Astrocyte of the spinal cord (primary cell): ENCODE measurements at regions not wholly inside any gene's neighbourhood (a gene's known extent, or its start where the extent isn't known, plus 50 kb on each side); places are given as distances from the start of the nearest gene placed in this dataset.

Source experiments
- DNase-seq: peaks from one replicate; pipeline ENCODE4 v3.0.0; 2011; ENCODE audit warnings: low read depth, low spot score
- H3K4me3 ChIP-seq: 2 replicates; pipeline ENCODE4 v1.5.1; 2011; ENCODE audit warnings: low read depth, mild to moderate bottlenecking, low read length, moderate library complexity
- CTCF ChIP-seq: IDR thresholded peaks from 2 replicates; pipeline ENCODE4 v1.5.1; 2012; ENCODE audit warnings: low read depth, mild to moderate bottlenecking, low read length, inconsistent platforms
- in situ Hi-C: cut with HindIII; loops from 2 replicates; pipeline ENCODE4 v1.10.0; 2017; ENCODE audit warnings: low sequenced_read_pairs

DNA sequence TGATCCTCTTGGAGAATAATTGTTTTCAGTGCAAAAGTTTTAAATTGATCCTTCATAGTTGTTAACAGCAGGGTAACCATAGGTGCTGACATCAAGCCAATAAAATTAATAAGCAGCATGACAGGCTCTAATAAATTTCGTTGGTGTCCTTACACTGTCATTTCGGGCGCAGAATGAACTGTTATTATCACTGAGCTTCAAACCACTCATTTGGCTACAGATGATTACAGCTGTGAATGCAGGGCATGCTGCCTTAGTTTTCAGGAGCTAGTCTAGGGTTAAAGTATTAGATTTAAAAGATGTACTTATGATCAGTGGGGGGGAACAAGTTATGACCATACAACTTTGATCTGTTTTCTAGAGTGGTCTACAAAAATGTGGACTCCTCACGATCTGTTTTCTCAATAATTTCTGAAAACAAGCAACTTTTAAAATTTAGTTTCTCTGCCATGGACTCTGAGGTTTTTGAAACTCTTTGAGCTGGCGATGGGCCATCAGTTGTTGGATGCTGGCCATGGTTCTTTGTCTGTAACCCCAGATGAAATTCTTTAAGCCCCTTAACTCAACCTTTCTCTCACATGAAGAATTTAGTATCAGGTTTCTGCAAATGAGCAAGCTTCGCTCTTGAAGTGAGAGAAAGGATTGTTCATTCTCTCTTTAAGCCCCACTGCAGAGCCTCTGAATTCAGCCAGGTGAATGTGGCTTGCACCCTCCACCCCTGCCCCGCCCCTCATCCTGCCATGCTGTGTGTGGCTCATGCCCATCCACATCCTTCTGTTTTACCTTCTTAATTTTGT, 99.1 kb upstream of the MTHFD1L start:
- DNase-seq, result peak; percentile 69
- no peak for TF ChIP-seq CTCF
- in situ Hi-C loops, result no loop called here
- H3K4me3 ChIP-seq, result no peak overlapping the region

DNA sequence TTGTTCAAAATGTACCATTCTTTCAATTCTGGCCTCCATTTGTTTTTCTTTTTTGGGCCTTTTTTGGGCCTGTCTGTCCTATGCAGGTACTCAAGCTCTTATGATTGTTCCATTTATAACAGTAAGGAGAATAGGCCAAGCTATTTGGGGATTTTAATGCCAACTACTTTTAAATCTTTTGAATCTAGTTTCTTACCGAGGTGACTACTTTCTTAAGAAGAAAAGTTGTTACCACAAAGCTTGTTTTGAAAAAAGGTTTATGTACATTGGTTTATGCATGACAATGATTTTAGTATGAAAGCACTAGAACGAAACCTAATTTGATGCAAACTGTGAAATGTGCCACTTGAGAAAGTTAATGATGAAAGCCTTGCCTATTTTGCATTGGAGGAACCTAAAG, 98.3 kb upstream of the MTHFD1L start:
- TF ChIP-seq CTCF, result no peak
- DNase-seq, result no peak
- in situ Hi-C loops, result no loop called here
- H3K4me3 ChIP-seq, result no peak overlapping the region

DNA sequence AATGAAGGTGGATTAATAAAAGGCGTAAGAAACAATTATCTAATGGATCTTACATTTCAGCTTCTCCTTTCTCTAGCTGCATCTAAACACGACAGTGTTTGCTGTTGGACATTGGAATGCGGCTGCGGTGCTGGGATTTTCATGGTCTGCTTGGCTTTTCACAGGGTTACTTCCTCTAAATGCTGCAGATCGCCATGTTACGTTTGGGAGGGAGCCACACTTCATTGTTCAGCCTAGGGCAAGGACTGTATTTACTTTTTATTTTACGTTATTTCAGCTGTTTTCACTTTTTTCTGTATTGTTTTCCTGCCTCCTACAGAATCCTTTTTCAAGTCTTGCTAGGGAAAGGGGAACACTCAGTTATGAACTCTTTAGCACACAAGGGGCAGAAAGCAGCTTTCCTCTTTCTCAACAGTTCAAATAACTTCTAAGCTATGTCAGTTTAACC, 97.9 kb upstream of the MTHFD1L start:
- in situ Hi-C loops, result no loop called here
- TF ChIP-seq CTCF, result no peak
- DNase-seq, result peak; percentile 71
- H3K4me3 ChIP-seq, result no peak overlapping the region

- TF ChIP-seq CTCF, result no peak
- no peak overlapping the region for H3K4me3 ChIP-seq
- no peak for DNase-seq
- in situ Hi-C loops, result no loop called here
Measured at GRCh38 chr6:150770637-150771036, 94.9 kb upstream of the MTHFD1L start.

DNA sequence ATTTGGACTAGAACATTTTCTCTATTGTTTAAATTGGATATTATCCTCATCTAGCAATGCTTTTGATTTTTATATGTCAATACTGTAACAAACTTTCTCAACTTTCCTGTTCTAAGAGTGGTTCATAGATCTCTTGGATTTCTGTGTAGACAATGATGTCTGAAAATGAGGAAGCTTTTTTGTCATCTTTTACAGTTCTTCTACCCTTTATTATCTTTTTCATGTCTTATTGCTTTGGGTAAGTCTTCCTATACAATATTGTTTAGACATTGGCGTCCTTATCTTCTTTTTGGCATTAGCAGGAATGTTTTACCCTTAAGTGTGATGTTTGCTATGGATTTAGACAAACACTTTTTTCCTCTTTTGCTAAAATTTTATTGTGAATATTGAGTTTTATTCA, 91.5 kb upstream of the MTHFD1L start:
- in situ Hi-C loops, result no loop called here
- DNase-seq, result no peak
- no peak overlapping the region for H3K4me3 ChIP-seq
- no peak for TF ChIP-seq CTCF

DNA sequence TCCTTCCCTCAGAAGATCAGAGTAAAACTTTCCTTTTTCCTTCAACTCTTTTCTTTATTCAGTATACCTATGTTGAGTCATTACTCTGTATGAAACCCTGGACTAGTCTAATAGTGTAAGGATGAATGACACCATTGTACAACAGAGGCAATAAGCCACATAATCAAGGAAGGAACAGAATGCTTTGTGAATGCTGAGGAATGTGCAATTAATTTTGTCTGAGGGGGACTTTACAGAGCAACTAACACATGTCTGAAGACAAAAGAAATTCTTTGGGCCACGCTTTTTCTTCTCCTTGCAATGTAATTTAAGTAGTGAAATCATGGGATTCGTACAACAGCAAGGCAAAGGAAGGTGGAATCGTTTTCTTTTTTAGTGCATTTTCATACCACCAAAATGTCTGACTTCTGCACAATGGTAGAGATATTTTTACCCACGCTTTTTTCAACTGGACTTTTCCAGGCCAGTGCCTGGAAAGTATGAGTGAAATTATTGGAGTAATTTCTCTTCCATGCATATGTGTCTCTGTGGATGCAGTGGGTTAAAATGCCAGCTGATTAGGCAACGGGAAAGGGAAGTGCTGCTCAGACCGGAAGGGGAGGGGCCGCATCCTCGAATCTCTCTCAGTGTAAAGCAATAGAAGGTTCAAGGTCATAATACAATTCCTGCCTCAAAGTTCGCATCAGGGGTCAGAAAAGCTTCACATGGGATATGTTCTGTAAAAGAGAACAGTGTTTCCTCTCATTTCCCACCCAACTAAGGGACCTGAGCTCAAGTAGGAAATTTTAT, 89.9 kb upstream of the MTHFD1L start:
- DNase-seq, result no peak
- in situ Hi-C loops, result no loop called here
- no peak overlapping the region for H3K4me3 ChIP-seq
- no peak for TF ChIP-seq CTCF
